MCF 10A (cell line): ENCODE measurements at regions not wholly inside any gene's neighbourhood (a gene's known extent, or its start where the extent isn't known, plus 50 kb on each side); places are given as distances from the start of the nearest gene placed in this dataset.
A peak's percentile ranks its signal among the peaks of the same experiment; 100 is the strongest.

Source experiments
- BruUV-seq: library from RNA; stranded (reverse); fragments of 400-500 nt; replicated peaks from 2 replicates; lab custom pipeline; 2021; lab: Mats Ljungman, UMichigan
- CTCF ChIA-PET: fragments of 300-600 bp; sonication (Branson Sonifier 250); formaldehyde crosslinking; extraction: SDS; loops from one replicate; lab custom pipeline; 2021; ENCODE audit warnings: antibody characterized with exemption, inconsistent platforms; lab: Yijun Ruan, JAX
- POLR2A ChIA-PET: fragments of 300-600, 350-650 bp; sonication (Branson Sonifier 250); formaldehyde crosslinking; extraction: SDS; loops from one replicate; lab custom pipeline; 2020; ENCODE audit warnings: antibody characterized with exemption, inconsistent platforms; lab: Yijun Ruan, JAX
- DNase-seq: peaks from one replicate; pipeline ENCODE4 v3.0.0-alpha.2; 2018; ENCODE audit not compliant: unreplicated experiment
- H3K27ac Mint-ChIP-seq: one replicate; pipeline ENCODE4 v1.8.0; 2022; ENCODE audit warnings: mild to moderate bottlenecking, low read depth, mixed read lengths; ENCODE audit not compliant: unreplicated experiment
- H3K27me3 Mint-ChIP-seq: one replicate; pipeline ENCODE4 v1.8.0; 2022; ENCODE audit warnings: mixed read lengths; ENCODE audit not compliant: insufficient read depth, unreplicated experiment
- H3K36me3 Mint-ChIP-seq: one replicate; pipeline ENCODE4 v1.8.0; 2022; ENCODE audit warnings: mild to moderate bottlenecking, moderate library complexity, mixed read lengths; ENCODE audit not compliant: insufficient read depth, unreplicated experiment
- H3K4me1 Mint-ChIP-seq: one replicate; pipeline ENCODE4 v1.8.0; 2022; ENCODE audit warnings: mixed read lengths; ENCODE audit not compliant: insufficient read depth, unreplicated experiment
- H3K4me3 Mint-ChIP-seq: one replicate; pipeline ENCODE4 v1.8.0; 2022; ENCODE audit warnings: mild to moderate bottlenecking, moderate library complexity, mixed read lengths; ENCODE audit not compliant: unreplicated experiment
- H3K9me3 Mint-ChIP-seq: one replicate; pipeline ENCODE4 v1.8.0; 2022; ENCODE audit warnings: mixed read lengths; ENCODE audit not compliant: unreplicated experiment
- CTCF ChIP-seq: fragments of 200-600 bp; IDR thresholded peaks from one replicate; pipeline ENCODE4 v1.8.0; 2022; ENCODE audit warnings: antibody characterized with exemption, mild to moderate bottlenecking; ENCODE audit not compliant: unreplicated experiment
- intact Hi-C: fragments of 100-400 bp; cut with micrococcal nuclease; formaldehyde crosslinking; loops from 2 replicates; pipeline ENCODE4 v1.14.1; 2022

- Mint-ChIP-seq H3K36me3 (no peaks in the 10 kb centered on the region), H3K4me1 (no peaks in the 10 kb centered on the region), H3K27ac (no peak overlapping the region), H3K4me3 (no peak overlapping the region), H3K27me3 (peaks cover 32% of the 10 kb centered on the region), H3K9me3 (no peaks in the 10 kb centered on the region)
- ChIA-PET CTCF (interaction anchor here (0.5 to 1.7 kb wide), 12 partner anchors 19 to 948 kb away, joined by 3 to 9 read pairs (median 4); no protein-coding TSS in a partner anchor), POLR2A (no interaction called here)
- no TSS peak for BruUV-seq
- DNase-seq, result no peak
- no peak for TF ChIP-seq CTCF
- intact Hi-C loops, result no loop called here
Observed at GRCh38 chr9:1939466-1939865, 75.7 kb upstream of the SMARCA2 start.

GRCh38 chr9:1939926-1940368 lies 75.2 kb upstream of the SMARCA2 start:
- Mint-ChIP-seq H3K4me1 (no peaks in the 10 kb centered on the region), H3K27me3 (peaks cover 32% of the 10 kb centered on the region), H3K27ac (no peak overlapping the region), H3K36me3 (no peaks in the 10 kb centered on the region), H3K4me3 (no peak overlapping the region), H3K9me3 (no peaks in the 10 kb centered on the region)
- CTCF ChIA-PET, result interaction anchor here (0.5 to 1.7 kb wide), 12 partner anchors 19 to 949 kb away, joined by 3 to 9 read pairs (median 4); no protein-coding TSS in a partner anchor
- no TSS peak for BruUV-seq
- POLR2A ChIA-PET, result no interaction called here
- intact Hi-C loops, result loop anchor here (2.0 kb wide), 1 partner anchor 127 kb away; no protein-coding TSS in a partner anchor
- TF ChIP-seq CTCF, result peak; percentile 58
- peak; percentile 47 for DNase-seq

GRCh38 chr9:1941989-1942388 lies 73.2 kb upstream of the SMARCA2 start:
- peak; percentile 31 for TF ChIP-seq CTCF

GRCh38 chr9:1946526-1947283 lies 68.4 kb upstream of the SMARCA2 start:
- Mint-ChIP-seq H3K4me1 (no peaks in the 10 kb centered on the region), H3K27ac (no peak overlapping the region)

More at GRCh38 chr9:1941989-1942388, 73.2 kb upstream of the SMARCA2 start:
- BruUV-seq, result no TSS peak
- intact Hi-C loops, result loop anchor here (1.0 to 2.0 kb wide), 3 partner anchors 75 to 145 kb away; no protein-coding TSS in a partner anchor
- Mint-ChIP-seq H3K9me3 (no peaks in the 10 kb centered on the region), H3K4me3 (no peak overlapping the region), H3K27ac (no peak overlapping the region), H3K36me3 (no peaks in the 10 kb centered on the region), H3K27me3 (peaks cover 40% of the 10 kb centered on the region), H3K4me1 (no peaks in the 10 kb centered on the region)
- ChIA-PET POLR2A (interaction anchor here (0.9 to 1.2 kb wide), 2 partner anchors 37 to 73 kb away, joined by 3 read pairs; partner anchors contain the start of gene SMARCA2), CTCF (interaction anchor here (0.6 to 1.4 kb wide), 5 partner anchors 21 to 145 kb away, joined by 3 to 4 read pairs (median 4); no protein-coding TSS in a partner anchor)
- DNase-seq, result no peak

More at GRCh38 chr9:1946526-1947283, 68.4 kb upstream of the SMARCA2 start:
- Mint-ChIP-seq H3K9me3 (no peaks in the 10 kb centered on the region), H3K4me3 (no peak overlapping the region), H3K36me3 (no peaks in the 10 kb centered on the region), H3K27me3 (peaks cover 45% of the 10 kb centered on the region)
- CTCF ChIA-PET, result interaction anchor here (0.6 to 1.3 kb wide), 2 partner anchors 17 to 109 kb away, joined by 3 to 5 read pairs; no protein-coding TSS in a partner anchor
- POLR2A ChIA-PET, result interaction anchor here (0.7 to 1.2 kb wide), 3 partner anchors 20 to 69 kb away, joined by 3 read pairs; partner anchors contain the start of gene SMARCA2
- no peak for TF ChIP-seq CTCF
- no TSS peak for BruUV-seq
- DNase-seq, result no peak
- intact Hi-C loops, result no loop called here
